Caco-2 (cell line): ENCODE measurements at regions not wholly inside any gene's neighbourhood (a gene's known extent, or its start where the extent isn't known, plus 50 kb on each side); places are given as distances from the start of the nearest gene placed in this dataset.

Experiments used
- BruUV-seq: library from RNA; stranded (reverse); fragments of 400-500 nt; replicated peaks from 2 replicates; lab custom pipeline; 2021; lab: Mats Ljungman, UMichigan
- CTCF ChIA-PET: fragments of 300-600 bp; sonication (Branson Sonifier 250); formaldehyde crosslinking; loops from one replicate; lab custom pipeline; 2022; ENCODE audit warnings: antibody characterized with exemption; lab: Charles Lee
- POLR2A ChIA-PET: fragments of 300-600 bp; sonication (Branson Sonifier 250); formaldehyde crosslinking; loops from one replicate; lab custom pipeline; 2022; ENCODE audit warnings: antibody characterized with exemption; lab: Charles Lee
- DNase-seq, 2 experiments: peaks; one replicate each; pipeline versions ENCODE4 v3.0.0 to v3.0.0-alpha.2; 2020 to 2022
- H3K27me3 ChIP-seq: replicated peaks from 2 replicates; pipeline ENCODE4 v1.6.0; 2011; ENCODE audit warnings: low read length; ENCODE audit not compliant: control insufficient read depth, insufficient read depth
- H3K36me3 ChIP-seq: 2 replicates; pipeline ENCODE4 v1.5.1; 2011; ENCODE audit warnings: low read length; ENCODE audit not compliant: control insufficient read depth, insufficient read depth
- H3K4me1 ChIP-seq: fragments of 250-450 bp; sonication (Bioruptor Pico); 2 replicates; pipeline ENCODE4 v1.5.1; 2020; ENCODE audit warnings: mild to moderate bottlenecking
- H3K4me3 ChIP-seq: 2 replicates; pipeline ENCODE4 v1.5.1; 2011; ENCODE audit warnings: low read depth, mild to moderate bottlenecking, control low read depth, low read length
- H3K9me3 ChIP-seq: fragments of 250-450 bp; sonication (Bioruptor Pico); 2 replicates; pipeline ENCODE4 v1.5.1; 2020; ENCODE audit warnings: mild to moderate bottlenecking, moderate library complexity
- H3K27ac Mint-ChIP-seq: one replicate; pipeline ENCODE4 v1.8.0; 2022; ENCODE audit warnings: mixed read lengths; ENCODE audit not compliant: unreplicated experiment
- H3K27me3 Mint-ChIP-seq: one replicate; pipeline ENCODE4 v1.8.0; 2022; ENCODE audit warnings: mixed read lengths; ENCODE audit not compliant: insufficient read depth, unreplicated experiment
- H3K36me3 Mint-ChIP-seq: one replicate; pipeline ENCODE4 v1.8.0; 2022; ENCODE audit warnings: mild to moderate bottlenecking, mixed read lengths; ENCODE audit not compliant: insufficient read depth, unreplicated experiment
- H3K4me1 Mint-ChIP-seq: one replicate; pipeline ENCODE4 v1.8.0; 2022; ENCODE audit warnings: low read depth, mixed read lengths; ENCODE audit not compliant: unreplicated experiment
- H3K4me3 Mint-ChIP-seq: one replicate; pipeline ENCODE4 v1.8.0; 2022; ENCODE audit warnings: mild to moderate bottlenecking, moderate library complexity, mixed read lengths; ENCODE audit not compliant: unreplicated experiment
- H3K9me3 Mint-ChIP-seq: one replicate; pipeline ENCODE4 v1.8.0; 2022; ENCODE audit warnings: mixed read lengths; ENCODE audit not compliant: unreplicated experiment
- intact Hi-C: fragments of 100-400 bp; cut with micrococcal nuclease; formaldehyde crosslinking; loops from one replicate; pipeline ENCODE4 v1.10.0; 2022; ENCODE audit not compliant: unreplicated experiment
- TF ChIP-seq, protein P1 (sequence below), 2 experiments: fragments of 200-600 bp in 1 of 2; IDR thresholded peaks; 1 replicate in 1 of 2; 2 replicates in 1 of 2; pipeline versions ENCODE4 v1.5.1 to v1.8.0; 2011 to 2022; ENCODE audit warnings: antibody characterized with exemption in 1 of 2, control low read depth in 1 of 2, inconsistent platforms in 1 of 2, low read depth in 1 of 2, low read length in 1 of 2, mild to moderate bottlenecking in 1 of 2, moderate library complexity in 1 of 2; ENCODE audit not compliant: insufficient read depth in 1 of 2, severe bottlenecking in 1 of 2, unreplicated experiment in 1 of 2

- Mint-ChIP-seq H3K27ac (no peak overlapping the region), H3K36me3 (no peaks in the 10 kb centered on the region), H3K27me3 (peaks cover 10% of the 10 kb centered on the region), H3K4me1 (no peaks in the 10 kb centered on the region), H3K4me3 (no peak overlapping the region), H3K9me3 (no peaks in the 10 kb centered on the region)
- ChIA-PET CTCF (no interaction called here), POLR2A (no interaction called here)
- Histone ChIP-seq H3K4me1 (no peaks in the 10 kb centered on the region), H3K9me3 (no peaks in the 10 kb centered on the region), H3K4me3 (no peak overlapping the region), H3K27me3 (no peaks in the 10 kb centered on the region), H3K36me3 (no peaks in the 10 kb centered on the region)
- no TSS peak for BruUV-seq
- intact Hi-C loops: no loop called here
- DNase-seq: no peak
- TF ChIP-seq, protein P1, sequence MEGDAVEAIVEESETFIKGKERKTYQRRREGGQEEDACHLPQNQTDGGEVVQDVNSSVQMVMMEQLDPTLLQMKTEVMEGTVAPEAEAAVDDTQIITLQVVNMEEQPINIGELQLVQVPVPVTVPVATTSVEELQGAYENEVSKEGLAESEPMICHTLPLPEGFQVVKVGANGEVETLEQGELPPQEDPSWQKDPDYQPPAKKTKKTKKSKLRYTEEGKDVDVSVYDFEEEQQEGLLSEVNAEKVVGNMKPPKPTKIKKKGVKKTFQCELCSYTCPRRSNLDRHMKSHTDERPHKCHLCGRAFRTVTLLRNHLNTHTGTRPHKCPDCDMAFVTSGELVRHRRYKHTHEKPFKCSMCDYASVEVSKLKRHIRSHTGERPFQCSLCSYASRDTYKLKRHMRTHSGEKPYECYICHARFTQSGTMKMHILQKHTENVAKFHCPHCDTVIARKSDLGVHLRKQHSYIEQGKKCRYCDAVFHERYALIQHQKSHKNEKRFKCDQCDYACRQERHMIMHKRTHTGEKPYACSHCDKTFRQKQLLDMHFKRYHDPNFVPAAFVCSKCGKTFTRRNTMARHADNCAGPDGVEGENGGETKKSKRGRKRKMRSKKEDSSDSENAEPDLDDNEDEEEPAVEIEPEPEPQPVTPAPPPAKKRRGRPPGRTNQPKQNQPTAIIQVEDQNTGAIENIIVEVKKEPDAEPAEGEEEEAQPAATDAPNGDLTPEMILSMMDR (IDR thresholded peaks at IDR 0.05; ENCODE audit: insufficient read depth in 1 of 2, low read depth in 1 of 2, low read length in 1 of 2, severe bottlenecking in 1 of 2, unreplicated experiment in 1 of 2): no peak
Observed at GRCh38 chr4:189780391-189780790, 160.3 kb upstream of the FRG1 start.

GRCh38 chr4:189784651-189785050 is 156.0 kb upstream of the FRG1 start:
- BruUV-seq: no TSS peak
- Mint-ChIP-seq H3K27ac (no peak overlapping the region), H3K27me3 (peaks cover 29% of the 10 kb centered on the region), H3K36me3 (no peaks in the 10 kb centered on the region), H3K9me3 (peaks cover 14% of the 10 kb centered on the region), H3K4me3 (no peak overlapping the region), H3K4me1 (no peaks in the 10 kb centered on the region)
- CTCF ChIA-PET: no interaction called here
- Histone ChIP-seq H3K4me3 (no peak overlapping the region), H3K27me3 (no peaks in the 10 kb centered on the region), H3K36me3 (no peaks in the 10 kb centered on the region), H3K4me1 (no peaks in the 10 kb centered on the region), H3K9me3 (no peaks in the 10 kb centered on the region)
- TF ChIP-seq, protein P1 (IDR thresholded peaks at IDR 0.05; ENCODE audit: insufficient read depth in 1 of 2, low read depth in 1 of 2, low read length in 1 of 2, severe bottlenecking in 1 of 2, unreplicated experiment in 1 of 2): no peak
- no peak for DNase-seq
- intact Hi-C loops: no loop called here
- POLR2A ChIA-PET: no interaction called here

DNA sequence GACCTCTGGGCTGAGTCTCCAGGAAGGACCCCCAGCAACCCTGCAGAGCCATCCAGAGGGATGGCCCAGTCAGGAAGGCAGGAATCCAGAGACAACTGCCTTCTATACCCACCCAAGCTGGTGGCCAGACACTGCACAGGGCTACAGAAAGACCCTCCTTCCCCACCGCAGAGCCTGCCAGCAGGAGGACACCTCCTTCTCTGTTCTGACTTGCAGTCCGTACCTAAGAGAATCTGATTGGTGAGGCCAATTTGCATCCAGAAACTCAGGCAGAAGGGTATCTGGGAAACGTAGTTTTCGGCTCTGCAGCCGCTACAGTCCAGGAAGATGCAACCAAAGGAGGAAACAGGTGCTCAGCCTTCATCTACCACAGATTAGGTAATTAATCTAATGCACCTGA is 155.4 kb upstream of the FRG1 start:
- no peaks in the 10 kb centered on the region for H3K4me1 Mint-ChIP-seq
- no peaks in the 10 kb centered on the region for H3K36me3 Mint-ChIP-seq
- TF ChIP-seq, protein P1 (IDR thresholded peaks at IDR 0.05; ENCODE audit: insufficient read depth in 1 of 2, low read depth in 1 of 2, low read length in 1 of 2, severe bottlenecking in 1 of 2, unreplicated experiment in 1 of 2): no peak
- BruUV-seq: no TSS peak
- no peaks in the 10 kb centered on the region for H3K9me3 ChIP-seq
- no peaks in the 10 kb centered on the region for H3K4me1 ChIP-seq
- H3K27me3 ChIP-seq: no peaks in the 10 kb centered on the region
- no peaks in the 10 kb centered on the region for H3K36me3 ChIP-seq
- H3K4me3 Mint-ChIP-seq: no peak overlapping the region
- H3K4me3 ChIP-seq: no peak overlapping the region
- peaks cover 29% of the 10 kb centered on the region for H3K27me3 Mint-ChIP-seq
- H3K9me3 Mint-ChIP-seq: peaks cover 14% of the 10 kb centered on the region
- intact Hi-C loops: no loop called here
- no peak overlapping the region for H3K27ac Mint-ChIP-seq
- no peak for DNase-seq
- ChIA-PET CTCF (no interaction called here), POLR2A (no interaction called here)
